Upper lobe of left lung (tissue), 4 donors: ENCODE measurements at regions not wholly inside any gene's neighbourhood (a gene's known extent, or its start where the extent isn't known, plus 50 kb on each side); places are given as distances from the start of the nearest gene placed in this dataset.

Experiments used
- POLR2A ChIP-seq, 4 donors: fragments of 450-650 bp; IDR thresholded peaks; one replicate each; pipeline ENCODE4 v1.5.1; 2016 to 2017; ENCODE audit warnings: antibody characterized with exemption in 4 of 4, mild to moderate bottlenecking in 2 of 4
- POLR2AphosphoS5 ChIP-seq, 2 donors: sonication (generic); formaldehyde crosslinking; IDR thresholded peaks; one replicate each; pipeline ENCODE4 v1.5.1; 2017; ENCODE audit warnings: antibody characterized with exemption in 2 of 2
- TF ChIP-seq, protein P1 (sequence below), 6 experiments: fragments of 450-650 bp in 4 of 6; fragments of 200-600 bp in 2 of 6; sonication (generic) in 2 of 6; IDR thresholded peaks; one replicate each; pipeline ENCODE4 v1.5.1; 2016 to 2019; ENCODE audit warnings: antibody characterized with exemption in 6 of 6

DNA sequence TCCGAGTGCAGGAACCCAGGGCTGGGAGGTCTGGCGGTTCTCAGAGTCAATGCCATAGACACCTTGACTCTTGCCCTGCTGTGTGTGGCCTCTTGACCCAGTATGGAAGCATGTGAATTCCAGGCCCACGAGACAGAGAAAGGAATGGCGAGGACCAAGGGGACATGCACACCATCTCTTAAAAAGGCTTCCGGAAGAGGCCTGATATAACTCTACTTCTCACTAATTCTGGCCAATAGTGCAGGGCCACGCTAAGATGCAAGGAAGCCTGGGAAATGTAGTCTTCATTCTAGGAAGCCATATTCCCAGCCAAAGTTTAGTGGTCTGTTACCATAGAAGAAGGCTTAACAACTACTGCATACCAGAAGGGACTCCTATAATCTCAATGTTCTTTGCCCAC is 177.0 kb upstream of the KCNG1 start:
- no peak for TF ChIP-seq POLR2AphosphoS5 (IDR thresholded peaks at IDR 0.05)
- TF ChIP-seq, protein P1, sequence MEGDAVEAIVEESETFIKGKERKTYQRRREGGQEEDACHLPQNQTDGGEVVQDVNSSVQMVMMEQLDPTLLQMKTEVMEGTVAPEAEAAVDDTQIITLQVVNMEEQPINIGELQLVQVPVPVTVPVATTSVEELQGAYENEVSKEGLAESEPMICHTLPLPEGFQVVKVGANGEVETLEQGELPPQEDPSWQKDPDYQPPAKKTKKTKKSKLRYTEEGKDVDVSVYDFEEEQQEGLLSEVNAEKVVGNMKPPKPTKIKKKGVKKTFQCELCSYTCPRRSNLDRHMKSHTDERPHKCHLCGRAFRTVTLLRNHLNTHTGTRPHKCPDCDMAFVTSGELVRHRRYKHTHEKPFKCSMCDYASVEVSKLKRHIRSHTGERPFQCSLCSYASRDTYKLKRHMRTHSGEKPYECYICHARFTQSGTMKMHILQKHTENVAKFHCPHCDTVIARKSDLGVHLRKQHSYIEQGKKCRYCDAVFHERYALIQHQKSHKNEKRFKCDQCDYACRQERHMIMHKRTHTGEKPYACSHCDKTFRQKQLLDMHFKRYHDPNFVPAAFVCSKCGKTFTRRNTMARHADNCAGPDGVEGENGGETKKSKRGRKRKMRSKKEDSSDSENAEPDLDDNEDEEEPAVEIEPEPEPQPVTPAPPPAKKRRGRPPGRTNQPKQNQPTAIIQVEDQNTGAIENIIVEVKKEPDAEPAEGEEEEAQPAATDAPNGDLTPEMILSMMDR (IDR thresholded peaks at IDR 0.05) = no peak
- TF ChIP-seq POLR2A (IDR thresholded peaks at IDR 0.05) = no peak
